ENCODE measurements at regions not wholly inside any gene's neighbourhood (a gene's known extent, or its start where the extent isn't known, plus 50 kb on each side); places are given as distances from the start of the nearest gene placed in this dataset.

DNA sequence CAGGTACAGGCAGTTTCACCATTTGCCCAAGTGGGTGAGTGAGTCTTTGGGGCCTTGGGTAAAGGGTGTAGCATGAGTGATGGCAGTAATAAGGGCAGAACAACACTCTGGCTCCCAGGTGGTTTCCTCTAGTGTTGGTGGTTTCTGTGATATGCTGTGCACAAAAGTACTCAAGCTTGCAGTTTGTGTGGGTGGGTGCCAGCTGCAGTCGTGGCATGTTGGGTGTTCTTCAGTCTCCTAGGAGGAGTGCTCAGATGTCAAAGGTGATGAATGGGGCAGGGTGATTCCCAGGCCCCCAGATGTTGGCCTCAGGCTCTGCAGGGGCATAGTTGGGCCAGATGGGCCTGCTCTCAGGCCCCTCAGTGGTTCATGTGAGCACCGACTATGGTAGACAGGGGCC is 166.1 kb upstream of the KLF8 start:
- no peak overlapping the region for H3K27ac Mint-ChIP-seq (ENCODE audit: unreplicated experiment)
- no peak for TF ChIP-seq EZH2 (IDR thresholded peaks at IDR 0.05; ENCODE audit: insufficient read depth, low read length)
- TF ChIP-seq, protein P1, sequence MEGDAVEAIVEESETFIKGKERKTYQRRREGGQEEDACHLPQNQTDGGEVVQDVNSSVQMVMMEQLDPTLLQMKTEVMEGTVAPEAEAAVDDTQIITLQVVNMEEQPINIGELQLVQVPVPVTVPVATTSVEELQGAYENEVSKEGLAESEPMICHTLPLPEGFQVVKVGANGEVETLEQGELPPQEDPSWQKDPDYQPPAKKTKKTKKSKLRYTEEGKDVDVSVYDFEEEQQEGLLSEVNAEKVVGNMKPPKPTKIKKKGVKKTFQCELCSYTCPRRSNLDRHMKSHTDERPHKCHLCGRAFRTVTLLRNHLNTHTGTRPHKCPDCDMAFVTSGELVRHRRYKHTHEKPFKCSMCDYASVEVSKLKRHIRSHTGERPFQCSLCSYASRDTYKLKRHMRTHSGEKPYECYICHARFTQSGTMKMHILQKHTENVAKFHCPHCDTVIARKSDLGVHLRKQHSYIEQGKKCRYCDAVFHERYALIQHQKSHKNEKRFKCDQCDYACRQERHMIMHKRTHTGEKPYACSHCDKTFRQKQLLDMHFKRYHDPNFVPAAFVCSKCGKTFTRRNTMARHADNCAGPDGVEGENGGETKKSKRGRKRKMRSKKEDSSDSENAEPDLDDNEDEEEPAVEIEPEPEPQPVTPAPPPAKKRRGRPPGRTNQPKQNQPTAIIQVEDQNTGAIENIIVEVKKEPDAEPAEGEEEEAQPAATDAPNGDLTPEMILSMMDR (IDR thresholded peaks at IDR 0.05; ENCODE audit: insufficient read depth, low read depth, low read length), result no peak
- H3K36me3 Mint-ChIP-seq (ENCODE audit: low read depth, unreplicated experiment), result no peaks in the 10 kb centered on the region
- FAIRE-seq (peak; percentile 9), DNase-seq (ENCODE audit: low read depth) (no peak)
- Histone ChIP-seq H3K4me2 (ENCODE audit: low read length) (no peak overlapping the region), H3K4me1 (ENCODE audit: insufficient read depth, low read length) (no peaks in the 10 kb centered on the region), H3K27ac (ENCODE audit: low read depth, low read length) (no peak overlapping the region), H2AFZ (ENCODE audit: low read depth, low read length) (no peak overlapping the region), H3K9ac (ENCODE audit: low read length) (no peak overlapping the region), H3K4me3 (ENCODE audit: insufficient read depth, low read depth, low read length) (no peak overlapping the region), H3K27me3 (ENCODE audit: insufficient read depth, low read length) (no peaks in the 10 kb centered on the region), H3K9me3 (ENCODE audit: insufficient read depth, low read depth, low read length) (no peaks in the 10 kb centered on the region), H3K36me3 (ENCODE audit: insufficient read depth, low read length) (no peaks in the 10 kb centered on the region), H4K20me1 (ENCODE audit: insufficient read depth, low read length) (no peaks in the 10 kb centered on the region), H3K79me2 (ENCODE audit: insufficient read depth, low read length) (no peaks in the 10 kb centered on the region)
- no peak overlapping the region for H3K4me3 Mint-ChIP-seq (ENCODE audit: unreplicated experiment)
- peaks cover 4% of the 10 kb centered on the region for H3K9me3 Mint-ChIP-seq (ENCODE audit: unreplicated experiment)
- H3K4me1 Mint-ChIP-seq (ENCODE audit: low read depth, unreplicated experiment), result no peaks in the 10 kb centered on the region
- H3K27me3 Mint-ChIP-seq (ENCODE audit: low read depth, unreplicated experiment), result no peaks in the 10 kb centered on the region

DNA sequence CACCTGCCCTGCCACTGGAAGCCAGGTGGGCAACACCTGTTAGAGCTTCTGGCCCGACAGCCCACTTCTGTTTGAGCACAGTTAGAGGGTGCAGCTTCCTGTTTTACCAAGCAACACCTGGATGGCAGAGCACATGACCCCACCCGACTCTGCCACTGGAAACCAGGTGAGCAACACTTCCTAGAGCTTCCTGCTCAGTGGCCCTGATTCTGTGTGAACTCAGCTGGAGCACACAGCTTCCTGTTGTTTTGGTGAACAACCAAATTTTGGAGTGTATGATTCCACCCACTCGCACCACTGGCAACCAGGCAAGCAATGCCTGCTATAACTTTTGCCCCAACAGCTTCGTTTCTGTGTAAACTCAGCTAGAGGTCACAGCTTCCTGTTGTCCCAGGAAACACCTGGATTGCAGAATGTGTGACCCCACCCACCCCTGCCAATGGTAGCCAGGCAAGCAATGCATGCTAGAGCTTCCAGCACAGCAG is 163.8 kb upstream of the KLF8 start:
- Histone ChIP-seq H3K36me3 (ENCODE audit: insufficient read depth, low read length) (no peaks in the 10 kb centered on the region), H3K79me2 (ENCODE audit: insufficient read depth, low read length) (no peaks in the 10 kb centered on the region), H3K4me2 (ENCODE audit: low read length) (no peak overlapping the region), H3K9ac (ENCODE audit: low read length) (no peak overlapping the region), H3K4me1 (ENCODE audit: insufficient read depth, low read length) (no peaks in the 10 kb centered on the region), H2AFZ (ENCODE audit: low read depth, low read length) (no peak overlapping the region), H3K27me3 (ENCODE audit: insufficient read depth, low read length) (no peaks in the 10 kb centered on the region), H3K9me3 (ENCODE audit: insufficient read depth, low read depth, low read length) (no peaks in the 10 kb centered on the region), H3K27ac (ENCODE audit: low read depth, low read length) (no peak overlapping the region), H4K20me1 (ENCODE audit: insufficient read depth, low read length) (no peaks in the 10 kb centered on the region), H3K4me3 (ENCODE audit: insufficient read depth, low read depth, low read length) (no peak overlapping the region)
- H3K9me3 Mint-ChIP-seq (ENCODE audit: unreplicated experiment), result no peaks in the 10 kb centered on the region
- H3K36me3 Mint-ChIP-seq (ENCODE audit: low read depth, unreplicated experiment), result no peaks in the 10 kb centered on the region
- FAIRE-seq, result no peak
- H3K4me3 Mint-ChIP-seq (ENCODE audit: unreplicated experiment), result no peak overlapping the region
- no peak for DNase-seq (ENCODE audit: low read depth)
- no peak for TF ChIP-seq EZH2 (IDR thresholded peaks at IDR 0.05; ENCODE audit: insufficient read depth, low read length)
- TF ChIP-seq, protein P1 (IDR thresholded peaks at IDR 0.05; ENCODE audit: insufficient read depth, low read depth, low read length), result no peak
- H3K4me1 Mint-ChIP-seq (ENCODE audit: low read depth, unreplicated experiment), result no peaks in the 10 kb centered on the region
- no peaks in the 10 kb centered on the region for H3K27me3 Mint-ChIP-seq (ENCODE audit: low read depth, unreplicated experiment)
- no peak overlapping the region for H3K27ac Mint-ChIP-seq (ENCODE audit: unreplicated experiment)

DNA sequence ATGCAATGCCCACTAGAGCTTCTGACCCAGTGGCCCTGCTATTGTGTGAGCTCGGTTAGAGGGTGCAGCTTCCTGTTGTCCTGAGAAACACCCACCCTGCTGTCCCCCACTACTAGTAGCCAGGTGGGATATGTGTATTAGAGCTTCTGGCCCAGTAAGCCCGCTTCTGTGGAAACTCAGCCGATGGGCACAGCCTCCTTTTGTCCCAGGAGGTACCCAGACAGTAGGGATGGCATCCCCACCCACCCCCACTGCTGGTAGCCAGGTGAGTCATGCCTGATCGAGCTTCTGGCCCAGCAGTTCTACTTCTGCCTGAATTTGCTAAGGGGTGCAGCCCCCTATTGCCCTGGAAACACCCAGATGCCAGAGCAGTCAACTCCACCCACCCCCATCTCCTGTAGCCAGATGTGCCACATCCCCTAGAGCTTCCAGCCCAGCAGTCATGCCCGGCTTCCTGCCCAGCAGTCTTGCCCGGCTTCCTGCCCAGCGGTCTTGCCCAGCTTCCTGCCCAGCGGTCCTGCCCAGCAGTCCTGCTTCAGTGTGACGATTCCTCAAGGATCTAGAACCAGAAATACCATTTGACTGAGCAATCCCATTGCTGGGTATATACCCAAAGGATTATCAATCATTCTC is 162.7 kb upstream of the KLF8 start:
- TF ChIP-seq, protein P1 (IDR thresholded peaks at IDR 0.05; ENCODE audit: insufficient read depth, low read depth, low read length), result no peak
- no peak for TF ChIP-seq EZH2 (IDR thresholded peaks at IDR 0.05; ENCODE audit: insufficient read depth, low read length)

More for the DNA sequence above, 162.7 kb upstream of the KLF8 start:
- Mint-ChIP-seq H3K27ac (ENCODE audit: unreplicated experiment) (no peak overlapping the region), H3K9me3 (ENCODE audit: unreplicated experiment) (no peaks in the 10 kb centered on the region), H3K4me3 (ENCODE audit: unreplicated experiment) (no peak overlapping the region), H3K36me3 (ENCODE audit: low read depth, unreplicated experiment) (no peaks in the 10 kb centered on the region), H3K27me3 (ENCODE audit: low read depth, unreplicated experiment) (no peaks in the 10 kb centered on the region), H3K4me1 (ENCODE audit: low read depth, unreplicated experiment) (no peaks in the 10 kb centered on the region)
- FAIRE-seq (no peak), DNase-seq (ENCODE audit: low read depth) (no peak)
- no peak overlapping the region for H3K4me2 ChIP-seq (ENCODE audit: low read length)
- H2AFZ ChIP-seq (ENCODE audit: low read depth, low read length), result no peak overlapping the region
- no peak overlapping the region for H3K27ac ChIP-seq (ENCODE audit: low read depth, low read length)
- no peak overlapping the region for H3K9ac ChIP-seq (ENCODE audit: low read length)
- H3K4me3 ChIP-seq (ENCODE audit: insufficient read depth, low read depth, low read length), result no peak overlapping the region
- no peaks in the 10 kb centered on the region for H3K9me3 ChIP-seq (ENCODE audit: insufficient read depth, low read depth, low read length)
- H3K27me3 ChIP-seq (ENCODE audit: insufficient read depth, low read length), result no peaks in the 10 kb centered on the region
- H4K20me1 ChIP-seq (ENCODE audit: insufficient read depth, low read length), result no peaks in the 10 kb centered on the region
- H3K79me2 ChIP-seq (ENCODE audit: insufficient read depth, low read length), result no peaks in the 10 kb centered on the region
- H3K36me3 ChIP-seq (ENCODE audit: insufficient read depth, low read length), result no peaks in the 10 kb centered on the region
- H3K4me1 ChIP-seq (ENCODE audit: insufficient read depth, low read length), result no peaks in the 10 kb centered on the region
